Fibroblast of villous mesenchyme (primary cell): ENCODE measurements at regions not wholly inside any gene's neighbourhood (a gene's known extent, or its start where the extent isn't known, plus 50 kb on each side); places are given as distances from the start of the nearest gene placed in this dataset.
A peak's percentile ranks its signal among the peaks of the same experiment; 100 is the strongest.

Experiments
- DNase-seq: peaks from one replicate; pipeline ENCODE4 v3.0.0-alpha.2; 2010; ENCODE audit warnings: low read depth
- H3K4me3 ChIP-seq: 2 replicates; pipeline ENCODE4 v1.5.1; 2011; ENCODE audit warnings: low read depth, mild to moderate bottlenecking, low read length
- TF ChIP-seq, protein P1 (sequence below): IDR thresholded peaks from 2 replicates; pipeline ENCODE4 v1.5.1; 2012; ENCODE audit warnings: low read depth, mild to moderate bottlenecking, low read length; ENCODE audit not compliant: insufficient read depth

DNA sequence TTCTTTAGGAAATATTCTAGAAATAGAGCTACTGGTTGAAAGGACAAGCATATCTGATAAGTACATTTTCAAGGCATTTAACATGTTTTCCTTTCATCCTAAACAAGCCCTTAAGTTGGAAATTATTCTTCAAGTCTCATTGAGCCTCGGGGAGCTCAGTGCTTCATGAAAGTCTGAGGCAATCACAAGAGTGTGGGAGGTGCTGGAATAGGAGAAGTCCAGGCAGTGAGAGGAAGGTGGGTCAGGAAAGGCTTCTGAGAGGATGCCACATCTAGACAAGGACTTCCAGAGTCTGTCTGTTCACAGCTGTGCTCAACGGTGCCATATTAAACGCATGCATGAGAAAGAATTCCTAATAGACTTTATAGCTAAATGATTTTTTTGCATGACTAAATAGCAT is 69.8 kb downstream of the CD83 start:
- no peak overlapping the region for H3K4me3 ChIP-seq
- TF ChIP-seq, protein P1, sequence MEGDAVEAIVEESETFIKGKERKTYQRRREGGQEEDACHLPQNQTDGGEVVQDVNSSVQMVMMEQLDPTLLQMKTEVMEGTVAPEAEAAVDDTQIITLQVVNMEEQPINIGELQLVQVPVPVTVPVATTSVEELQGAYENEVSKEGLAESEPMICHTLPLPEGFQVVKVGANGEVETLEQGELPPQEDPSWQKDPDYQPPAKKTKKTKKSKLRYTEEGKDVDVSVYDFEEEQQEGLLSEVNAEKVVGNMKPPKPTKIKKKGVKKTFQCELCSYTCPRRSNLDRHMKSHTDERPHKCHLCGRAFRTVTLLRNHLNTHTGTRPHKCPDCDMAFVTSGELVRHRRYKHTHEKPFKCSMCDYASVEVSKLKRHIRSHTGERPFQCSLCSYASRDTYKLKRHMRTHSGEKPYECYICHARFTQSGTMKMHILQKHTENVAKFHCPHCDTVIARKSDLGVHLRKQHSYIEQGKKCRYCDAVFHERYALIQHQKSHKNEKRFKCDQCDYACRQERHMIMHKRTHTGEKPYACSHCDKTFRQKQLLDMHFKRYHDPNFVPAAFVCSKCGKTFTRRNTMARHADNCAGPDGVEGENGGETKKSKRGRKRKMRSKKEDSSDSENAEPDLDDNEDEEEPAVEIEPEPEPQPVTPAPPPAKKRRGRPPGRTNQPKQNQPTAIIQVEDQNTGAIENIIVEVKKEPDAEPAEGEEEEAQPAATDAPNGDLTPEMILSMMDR = no peak
- peak; percentile 5 for DNase-seq

GRCh38 chr6:14189074-14189473 is 71.5 kb downstream of the CD83 start:
- no peak overlapping the region for H3K4me3 ChIP-seq
- DNase-seq = no peak
- TF ChIP-seq, protein P1 = no peak

DNA sequence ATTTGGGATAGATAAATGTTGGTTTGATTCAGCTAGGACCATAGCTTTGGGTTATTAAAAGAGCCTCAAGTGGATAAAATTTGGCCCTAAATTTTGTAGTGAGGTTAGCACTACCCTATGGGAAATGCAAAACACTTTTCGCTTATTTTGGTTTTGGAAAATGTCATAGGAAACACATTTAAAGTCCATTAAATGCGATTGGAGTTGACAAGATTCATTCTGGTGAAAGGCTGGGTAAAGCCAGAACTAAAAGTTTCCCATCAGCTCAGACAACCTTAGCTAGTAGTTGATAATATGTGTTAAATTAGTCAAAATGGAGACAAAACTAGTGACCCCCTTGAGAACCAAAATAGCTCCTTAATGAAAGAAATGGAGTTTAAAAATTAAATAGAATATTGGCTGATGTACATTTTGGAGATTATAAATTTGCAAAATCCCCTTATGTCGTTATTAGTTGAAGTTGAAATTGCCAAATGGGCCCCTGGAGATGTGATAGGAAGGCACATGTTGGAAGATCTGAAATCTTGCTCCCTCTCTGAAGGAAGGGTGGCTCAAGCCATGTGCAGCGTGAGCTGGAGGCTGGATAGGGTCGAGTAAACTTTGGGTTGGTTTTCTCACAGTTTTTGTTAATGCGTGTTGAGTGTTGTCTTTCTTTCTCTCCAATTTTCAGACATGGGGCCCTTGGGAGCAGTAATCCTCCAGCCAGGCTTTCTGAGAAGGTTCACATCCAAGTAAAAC is 72.8 kb downstream of the CD83 start:
- TF ChIP-seq, protein P1 = no peak
- no peak for DNase-seq
- no peak overlapping the region for H3K4me3 ChIP-seq

- TF ChIP-seq, protein P1 = no peak
- DNase-seq = no peak
- H3K4me3 ChIP-seq = no peak overlapping the region
Observed at GRCh38 chr6:14190929-14191224, 73.3 kb downstream of the CD83 start.

DNA sequence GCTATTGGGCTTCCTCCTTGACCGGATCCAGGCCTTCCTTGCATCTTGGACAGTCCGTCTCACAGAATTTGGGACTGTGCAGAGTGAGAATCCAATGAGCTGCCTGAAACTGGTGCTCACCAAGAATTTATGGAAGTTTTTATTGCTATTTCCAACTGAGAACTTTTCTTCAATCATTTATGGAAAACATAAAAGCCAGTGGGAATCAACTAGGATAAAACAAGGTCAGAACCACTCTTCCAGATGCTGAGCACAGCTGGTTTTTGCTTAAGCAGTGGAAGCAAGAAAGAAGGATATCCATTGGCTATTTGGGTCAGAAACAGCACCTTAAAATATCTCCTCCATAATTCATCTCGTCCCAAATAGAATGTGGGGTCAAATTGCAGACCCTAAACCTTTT is 74.2 kb downstream of the CD83 start:
- TF ChIP-seq, protein P1 = no peak
- H3K4me3 ChIP-seq = no peak overlapping the region
- DNase-seq = no peak

DNA sequence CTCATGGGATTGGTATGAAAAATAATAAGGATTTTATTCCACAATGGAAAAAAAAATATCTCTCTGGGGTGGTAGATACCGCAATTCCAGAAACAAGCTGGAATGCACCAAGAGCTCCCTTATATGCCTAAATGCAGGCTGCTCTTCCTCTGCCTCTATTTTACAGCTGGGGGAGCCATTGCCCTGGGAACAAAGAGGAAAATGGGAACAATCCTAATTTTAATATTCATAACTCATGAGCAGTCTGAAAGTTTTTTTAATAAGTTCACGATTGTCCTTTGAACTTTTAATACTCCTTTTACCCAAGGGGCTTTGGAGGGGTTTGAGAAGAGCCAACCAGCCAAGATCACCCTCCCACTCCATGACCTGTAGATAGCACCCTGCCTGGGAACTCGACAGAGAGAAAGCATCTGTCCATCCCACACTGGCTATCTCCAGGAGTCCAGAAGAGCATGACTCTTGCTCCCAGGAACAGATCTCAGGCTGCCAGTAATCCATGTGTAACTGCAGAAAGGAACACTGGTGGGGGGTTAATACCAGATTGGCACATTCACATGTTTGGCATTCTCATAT is 74.7 kb downstream of the CD83 start:
- H3K4me3 ChIP-seq = no peak overlapping the region
- TF ChIP-seq, protein P1 = no peak
- no peak for DNase-seq

GRCh38 chr6:14193524-14193923 is 76.0 kb downstream of the CD83 start:
- no peak for DNase-seq
- TF ChIP-seq, protein P1 = no peak
- H3K4me3 ChIP-seq = no peak overlapping the region
